22Rv1 (cell line): ENCODE measurements at regions not wholly inside any gene's neighbourhood (a gene's known extent, or its start where the extent isn't known, plus 50 kb on each side); places are given as distances from the start of the nearest gene placed in this dataset.
"Not testable (repeated sequence)": the region's sequence is repeated elsewhere in the genome, so short reads cannot be mapped to it uniquely, and the experiment has no call there.

Source experiments
- H3K27ac ChIP-seq: fragments of 450-650 bp; 2 replicates; pipeline ENCODE4 v1.5.1; 2017
- ZFX ChIP-seq: fragments of 450-650 bp; IDR thresholded peaks from 2 replicates; pipeline ENCODE4 v1.6.1; 2017; ENCODE audit warnings: antibody characterized with exemption, borderline replicate concordance
- TF ChIP-seq, protein P1 (sequence below): fragments of 450-650 bp; IDR thresholded peaks from 2 replicates; pipeline ENCODE4 v1.5.1; 2017; ENCODE audit warnings: mild to moderate bottlenecking

DNA sequence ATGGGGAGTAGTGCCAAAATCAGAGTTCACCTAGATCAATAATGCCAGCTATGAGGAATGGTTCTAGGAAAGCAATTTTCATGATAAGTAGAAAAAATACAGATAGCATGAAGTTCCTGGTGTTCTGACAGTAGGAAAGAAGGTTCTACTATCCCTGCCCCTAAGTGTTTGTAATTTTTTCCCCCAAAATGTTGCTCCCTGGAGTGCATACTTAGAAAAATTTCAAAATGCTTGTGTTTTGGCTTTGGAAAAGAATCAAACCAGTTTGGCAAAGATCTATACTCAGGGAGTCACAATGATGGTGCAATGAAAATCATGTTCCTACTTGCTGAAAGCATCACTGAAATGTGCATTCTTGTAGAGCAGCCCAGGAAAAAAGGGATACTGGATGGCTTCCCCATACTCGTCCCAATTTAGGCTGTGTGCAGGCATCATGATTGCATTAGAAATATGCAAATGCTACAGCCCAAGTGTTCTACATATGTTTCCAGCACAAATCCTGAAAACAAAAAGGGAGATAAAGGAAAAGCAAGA is 74.7 kb downstream of the LPAR4 start:
- TF ChIP-seq, protein P1, sequence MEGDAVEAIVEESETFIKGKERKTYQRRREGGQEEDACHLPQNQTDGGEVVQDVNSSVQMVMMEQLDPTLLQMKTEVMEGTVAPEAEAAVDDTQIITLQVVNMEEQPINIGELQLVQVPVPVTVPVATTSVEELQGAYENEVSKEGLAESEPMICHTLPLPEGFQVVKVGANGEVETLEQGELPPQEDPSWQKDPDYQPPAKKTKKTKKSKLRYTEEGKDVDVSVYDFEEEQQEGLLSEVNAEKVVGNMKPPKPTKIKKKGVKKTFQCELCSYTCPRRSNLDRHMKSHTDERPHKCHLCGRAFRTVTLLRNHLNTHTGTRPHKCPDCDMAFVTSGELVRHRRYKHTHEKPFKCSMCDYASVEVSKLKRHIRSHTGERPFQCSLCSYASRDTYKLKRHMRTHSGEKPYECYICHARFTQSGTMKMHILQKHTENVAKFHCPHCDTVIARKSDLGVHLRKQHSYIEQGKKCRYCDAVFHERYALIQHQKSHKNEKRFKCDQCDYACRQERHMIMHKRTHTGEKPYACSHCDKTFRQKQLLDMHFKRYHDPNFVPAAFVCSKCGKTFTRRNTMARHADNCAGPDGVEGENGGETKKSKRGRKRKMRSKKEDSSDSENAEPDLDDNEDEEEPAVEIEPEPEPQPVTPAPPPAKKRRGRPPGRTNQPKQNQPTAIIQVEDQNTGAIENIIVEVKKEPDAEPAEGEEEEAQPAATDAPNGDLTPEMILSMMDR = no peak
- no peak for TF ChIP-seq ZFX

DNA sequence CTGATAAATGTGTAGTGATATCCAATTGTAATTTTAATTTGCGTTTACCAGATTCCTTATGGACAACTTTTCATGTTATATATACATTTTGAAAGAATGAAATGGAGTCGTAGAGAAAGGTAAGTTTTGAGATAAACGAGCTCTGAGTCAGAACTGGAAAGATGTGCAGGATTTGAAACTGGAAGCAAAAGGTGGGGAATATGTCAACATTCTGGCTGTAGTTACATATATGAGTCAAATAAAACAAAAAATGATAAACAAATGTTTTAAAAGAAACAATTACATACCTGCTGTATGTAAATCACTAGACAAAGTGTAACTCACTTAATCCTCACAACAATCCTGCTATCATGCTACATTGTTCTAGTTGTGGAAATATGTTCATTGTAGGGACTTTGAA is 84.0 kb downstream of the LPAR4 start:
- TF ChIP-seq, protein P1 = no peak

More for the DNA sequence above, 74.7 kb downstream of the LPAR4 start:
- H3K27ac ChIP-seq = no peak overlapping the region

DNA sequence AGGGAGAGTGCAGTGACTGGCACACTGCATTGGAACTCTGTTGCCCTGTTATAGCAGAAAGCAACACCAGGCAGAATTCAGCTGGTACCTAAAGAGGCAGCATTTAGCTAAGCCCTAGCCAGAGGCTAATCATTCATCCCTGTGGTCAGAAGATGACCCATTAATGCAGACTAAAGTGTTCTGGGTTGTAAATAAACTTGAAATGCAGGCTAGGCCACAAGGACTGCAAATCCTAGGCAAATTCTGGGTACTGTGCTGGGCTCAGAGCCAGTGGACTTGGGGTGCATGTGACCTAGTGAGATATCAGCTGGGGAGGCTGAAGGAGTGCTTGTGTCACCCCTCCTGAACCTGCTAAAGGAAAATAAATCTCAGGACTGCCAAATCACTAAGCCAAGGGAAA is 91.2 kb downstream of the LPAR4 start:
- TF ChIP-seq, protein P1 = no peak
- no peak for TF ChIP-seq ZFX
- no peak overlapping the region for H3K27ac ChIP-seq

More for the DNA sequence above, 84.0 kb downstream of the LPAR4 start:
- H3K27ac ChIP-seq = no peak overlapping the region

DNA sequence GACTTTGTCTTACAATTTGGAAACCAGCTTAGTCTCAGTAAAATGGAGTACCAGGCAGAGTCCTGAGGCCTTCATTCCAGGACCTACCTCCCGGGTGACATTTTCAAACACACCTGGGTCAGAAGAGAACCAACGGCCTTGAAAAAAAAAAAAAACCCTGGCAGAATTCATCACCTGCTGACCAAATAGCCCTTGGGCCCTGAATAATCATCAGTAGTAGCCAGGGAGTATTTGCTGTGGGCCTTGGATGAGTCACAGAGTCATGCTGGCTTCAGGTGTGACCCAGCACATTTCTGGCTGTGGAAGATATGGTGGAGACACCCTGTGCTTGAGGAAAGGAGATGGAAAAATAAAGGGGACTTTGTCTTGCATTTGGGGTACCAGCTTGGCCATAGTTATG is 92.2 kb downstream of the LPAR4 start:
- no peak overlapping the region for H3K27ac ChIP-seq
- TF ChIP-seq ZFX = no peak
- TF ChIP-seq, protein P1 = no peak

DNA sequence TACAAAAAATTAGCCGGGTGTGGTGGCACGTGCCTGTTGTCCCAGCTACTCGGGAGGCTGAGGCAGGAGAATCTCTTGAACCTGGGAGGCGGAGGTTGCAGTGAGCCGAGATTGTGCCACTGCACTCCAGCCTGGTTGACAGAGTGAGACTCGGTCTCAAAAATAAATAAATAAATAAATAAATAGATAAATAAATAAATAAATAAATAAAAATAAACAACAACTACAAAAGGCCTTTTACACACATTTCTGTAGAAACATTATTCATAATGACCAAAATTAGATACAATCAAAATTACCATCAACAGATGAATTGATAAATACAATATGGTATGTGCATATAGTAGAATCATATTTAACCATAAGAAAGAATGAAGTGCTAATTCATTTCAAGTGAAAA is 96.7 kb downstream of the LPAR4 start:
- not testable (repeated sequence) for H3K27ac ChIP-seq

DNA sequence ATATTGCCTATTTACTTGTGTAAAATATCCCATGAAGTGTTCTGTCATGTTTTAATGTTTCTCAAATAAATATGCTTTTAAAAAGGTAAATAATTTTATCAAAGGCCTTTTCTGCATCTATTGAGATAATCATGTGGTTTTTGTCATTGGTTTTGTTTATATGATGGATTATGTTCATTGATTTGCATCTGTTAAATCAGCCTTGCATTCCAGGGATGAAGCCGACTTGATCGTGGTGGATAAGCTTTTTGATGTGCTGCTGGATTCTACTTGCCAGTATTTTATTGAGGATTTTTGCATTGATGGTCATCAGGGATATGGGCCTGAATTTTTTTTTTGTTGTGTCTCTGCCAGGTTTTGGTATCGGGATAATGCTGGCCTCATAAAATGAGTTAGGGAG is 63.9 kb upstream of the P2RY10 start:
- not testable (repeated sequence) for H3K27ac ChIP-seq

DNA sequence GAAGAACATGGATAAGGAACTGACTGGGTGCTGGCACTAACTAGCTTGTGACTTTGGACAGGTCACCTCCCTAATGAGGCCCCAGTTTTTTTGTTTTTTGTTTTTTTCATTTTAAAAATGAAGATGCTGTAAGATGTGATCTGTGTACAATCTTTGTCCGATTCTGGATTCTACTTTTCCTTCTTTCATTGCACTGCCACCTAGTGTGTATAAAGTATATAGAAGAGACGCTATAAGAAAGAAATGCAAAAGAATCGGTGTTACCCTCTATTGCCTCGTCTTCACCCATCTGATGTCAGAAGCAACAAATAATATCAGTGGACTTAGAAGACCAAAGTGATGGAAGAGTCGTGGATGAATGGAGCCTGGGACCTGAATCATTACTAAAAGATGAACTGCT is 58.6 kb upstream of the P2RY10 start:
- TF ChIP-seq ZFX = no peak
- TF ChIP-seq, protein P1 = peak; percentile 44
- no peak overlapping the region for H3K27ac ChIP-seq
